ENCODE measurements at regions not wholly inside any gene's neighbourhood (a gene's known extent, or its start where the extent isn't known, plus 50 kb on each side); places are given as distances from the start of the nearest gene placed in this dataset.
"Not testable (repeated sequence)": the region's sequence is repeated elsewhere in the genome, so short reads cannot be mapped to it uniquely, and the experiment has no call there.

DNA sequence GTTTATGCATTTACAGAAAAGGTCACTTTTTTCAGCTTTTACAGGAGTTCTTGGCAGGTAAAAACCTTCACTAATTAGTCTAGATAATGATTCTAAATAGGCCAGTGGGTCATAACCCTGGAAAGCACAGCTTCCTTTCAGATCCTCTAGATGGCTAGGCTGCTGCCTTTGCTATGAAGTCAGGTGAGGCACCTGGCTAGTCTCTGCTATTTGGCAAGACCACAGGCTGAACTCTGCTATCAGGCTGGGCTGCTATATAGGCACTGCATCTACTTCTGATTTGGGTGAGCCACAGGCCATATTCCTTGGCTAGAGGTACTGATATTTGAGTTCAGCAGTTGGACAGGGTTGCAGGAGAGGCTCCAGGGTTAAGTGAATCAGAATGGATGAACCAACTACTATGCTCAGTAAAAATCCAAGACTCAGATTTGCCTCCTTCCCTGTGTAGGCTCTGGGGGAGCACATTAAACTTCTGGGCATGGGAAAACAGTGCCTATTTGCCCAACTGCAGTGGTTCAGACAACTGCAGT lies 665.7 kb upstream of the TBL1XR1 start:
- no peaks in the 10 kb centered on the region for H3K36me3 ChIP-seq
- H3K9me3 ChIP-seq = peaks cover 0 to 27% of the 10 kb centered on the region in 2 donors
- H3K27me3 ChIP-seq = no peaks in the 10 kb centered on the region
- no peak overlapping the region for H3K27ac ChIP-seq
- no peak for DNase-seq (ENCODE audit: low spot score)
- H3K4me3 ChIP-seq = no peak overlapping the region
- H3K4me1 ChIP-seq = no peaks in the 10 kb centered on the region
- TF ChIP-seq, protein P1, sequence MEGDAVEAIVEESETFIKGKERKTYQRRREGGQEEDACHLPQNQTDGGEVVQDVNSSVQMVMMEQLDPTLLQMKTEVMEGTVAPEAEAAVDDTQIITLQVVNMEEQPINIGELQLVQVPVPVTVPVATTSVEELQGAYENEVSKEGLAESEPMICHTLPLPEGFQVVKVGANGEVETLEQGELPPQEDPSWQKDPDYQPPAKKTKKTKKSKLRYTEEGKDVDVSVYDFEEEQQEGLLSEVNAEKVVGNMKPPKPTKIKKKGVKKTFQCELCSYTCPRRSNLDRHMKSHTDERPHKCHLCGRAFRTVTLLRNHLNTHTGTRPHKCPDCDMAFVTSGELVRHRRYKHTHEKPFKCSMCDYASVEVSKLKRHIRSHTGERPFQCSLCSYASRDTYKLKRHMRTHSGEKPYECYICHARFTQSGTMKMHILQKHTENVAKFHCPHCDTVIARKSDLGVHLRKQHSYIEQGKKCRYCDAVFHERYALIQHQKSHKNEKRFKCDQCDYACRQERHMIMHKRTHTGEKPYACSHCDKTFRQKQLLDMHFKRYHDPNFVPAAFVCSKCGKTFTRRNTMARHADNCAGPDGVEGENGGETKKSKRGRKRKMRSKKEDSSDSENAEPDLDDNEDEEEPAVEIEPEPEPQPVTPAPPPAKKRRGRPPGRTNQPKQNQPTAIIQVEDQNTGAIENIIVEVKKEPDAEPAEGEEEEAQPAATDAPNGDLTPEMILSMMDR (IDR thresholded peaks at IDR 0.05) = no peak

DNA sequence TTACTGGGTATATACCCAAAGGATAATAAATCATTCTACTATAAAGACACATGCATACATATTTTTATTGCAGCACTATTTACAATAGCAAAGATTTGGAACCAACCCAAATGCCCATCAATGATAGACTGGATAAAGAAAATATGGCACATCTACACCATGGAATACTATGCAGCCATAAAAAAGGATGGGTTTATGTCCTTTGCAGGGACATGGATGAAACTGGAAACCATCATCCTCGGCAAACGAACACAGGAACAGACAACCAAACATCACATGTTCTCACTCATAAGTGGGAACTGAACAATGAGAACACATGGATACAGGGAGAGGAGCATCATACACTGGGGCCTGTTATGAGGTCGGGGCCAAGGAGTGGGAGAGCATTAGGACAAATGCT lies 665.0 kb upstream of the KCNMB2 start:
- not testable (repeated sequence) for H3K4me1 ChIP-seq; H3K36me3 ChIP-seq; H3K27me3 ChIP-seq; H3K27ac ChIP-seq; H3K4me3 ChIP-seq; DNase-seq (ENCODE audit: low spot score)
- peaks cover 0 to 26% of the 10 kb centered on the region in 2 donors for H3K9me3 ChIP-seq

DNA sequence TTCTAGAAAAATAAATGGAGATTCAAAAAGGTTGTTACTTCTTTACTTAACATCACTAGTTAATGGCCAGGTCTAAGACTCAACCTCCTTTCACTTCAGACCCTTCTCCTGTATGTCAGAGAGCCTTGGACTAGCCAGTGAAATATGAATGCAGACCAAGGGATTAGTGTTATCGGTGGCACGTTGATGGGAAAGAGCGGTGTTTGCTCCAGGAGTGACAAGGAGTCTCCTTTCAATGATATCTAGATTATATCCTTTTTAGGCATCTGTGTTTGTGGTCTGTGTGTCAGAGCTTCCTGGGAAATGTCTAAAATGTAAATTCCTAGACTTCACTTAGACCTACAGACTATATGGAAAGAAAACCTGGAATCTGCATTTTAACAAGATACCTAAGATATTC lies 658.0 kb upstream of the KCNMB2 start:
- Histone ChIP-seq H3K36me3 (no peaks in the 10 kb centered on the region), H3K27me3 (no peaks in the 10 kb centered on the region), H3K4me3 (no peak overlapping the region), H3K9me3 (no peaks in the 10 kb centered on the region), H3K4me1 (no peaks in the 10 kb centered on the region), H3K27ac (no peak overlapping the region)
- TF ChIP-seq, protein P1 (IDR thresholded peaks at IDR 0.05) = no peak
- DNase-seq (ENCODE audit: low spot score) = no peak

DNA sequence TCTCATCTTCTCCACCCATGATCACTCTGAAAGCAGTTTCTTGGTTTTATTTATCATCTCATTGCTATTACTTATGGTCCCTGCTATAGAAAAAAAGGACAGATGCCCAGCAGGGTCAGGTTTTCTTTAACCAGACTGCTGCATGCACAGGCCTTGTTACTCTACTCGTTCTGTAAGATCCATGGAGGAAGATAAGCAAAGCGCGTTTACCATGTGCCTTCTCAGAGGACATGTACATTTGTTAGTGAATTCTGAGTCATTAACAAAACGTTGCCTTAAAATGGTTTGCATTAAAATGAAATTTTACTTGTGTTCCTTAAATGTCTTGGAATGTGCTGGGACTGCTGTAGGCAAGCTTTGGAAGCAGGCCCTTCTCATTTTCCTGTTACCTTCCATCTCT lies 657.3 kb upstream of the KCNMB2 start:
- Histone ChIP-seq H3K27me3 (no peaks in the 10 kb centered on the region), H3K4me3 (no peak overlapping the region), H3K9me3 (no peaks in the 10 kb centered on the region), H3K27ac (no peak overlapping the region), H3K4me1 (no peaks in the 10 kb centered on the region), H3K36me3 (no peaks in the 10 kb centered on the region)
- no peak for DNase-seq (ENCODE audit: low spot score)
- TF ChIP-seq, protein P1 (IDR thresholded peaks at IDR 0.05) = no peak

DNA sequence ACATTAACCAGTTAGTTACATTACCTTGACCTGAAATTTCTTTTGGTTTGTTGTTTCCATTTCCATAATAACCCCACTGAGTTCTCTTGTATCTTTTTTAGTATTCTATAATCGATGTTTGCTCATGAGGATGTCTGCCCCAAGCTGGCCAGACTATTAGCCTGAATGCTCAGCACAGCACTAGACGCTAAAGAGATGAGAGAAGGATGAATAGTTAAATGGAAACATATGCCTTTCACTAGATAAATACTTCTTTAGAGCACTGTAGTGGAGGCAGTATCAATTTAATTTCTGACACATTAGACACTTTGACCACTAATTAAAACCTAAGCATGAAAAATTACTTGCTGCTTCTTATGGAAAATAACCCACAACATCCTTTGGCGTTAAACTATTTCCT lies 654.9 kb upstream of the KCNMB2 start:
- DNase-seq (ENCODE audit: low spot score) = no peak
- Histone ChIP-seq H3K36me3 (no peaks in the 10 kb centered on the region), H3K4me1 (no peaks in the 10 kb centered on the region), H3K27me3 (no peaks in the 10 kb centered on the region), H3K27ac (no peak overlapping the region), H3K9me3 (no peaks in the 10 kb centered on the region), H3K4me3 (no peak overlapping the region)
- TF ChIP-seq, protein P1 (IDR thresholded peaks at IDR 0.05) = no peak

DNA sequence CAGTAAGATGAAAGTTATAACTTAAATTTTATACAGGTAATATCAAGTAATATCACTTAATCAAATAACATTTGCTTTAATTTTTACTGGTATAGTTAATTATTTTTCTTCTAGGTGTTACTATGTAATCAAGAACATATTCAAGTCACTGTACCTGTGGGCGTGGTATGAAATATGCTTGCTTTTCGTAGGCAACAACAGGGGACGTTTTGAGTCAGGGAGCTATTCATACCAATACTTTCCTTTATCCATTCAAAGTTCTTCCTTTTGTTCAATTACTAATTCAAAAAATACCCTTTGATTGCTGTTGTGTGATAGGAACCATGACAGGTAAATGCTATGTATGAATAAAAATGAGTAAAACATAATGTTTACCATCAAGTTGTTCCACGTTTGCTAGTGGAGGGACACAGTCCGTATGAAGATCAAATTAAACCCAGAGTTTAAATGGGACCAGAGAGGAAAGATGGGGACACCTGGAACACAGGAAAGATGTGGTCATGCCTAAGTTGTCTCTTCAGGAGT lies 654.0 kb upstream of the KCNMB2 start:
- TF ChIP-seq, protein P1 (IDR thresholded peaks at IDR 0.05) = no peak
- no peaks in the 10 kb centered on the region for H3K4me1 ChIP-seq

More for the DNA sequence above, 654.0 kb upstream of the KCNMB2 start:
- no peak overlapping the region for H3K4me3 ChIP-seq
- no peaks in the 10 kb centered on the region for H3K36me3 ChIP-seq
- H3K27me3 ChIP-seq = no peaks in the 10 kb centered on the region
- no peak for DNase-seq (ENCODE audit: low spot score)
- no peak overlapping the region for H3K27ac ChIP-seq
- no peaks in the 10 kb centered on the region for H3K9me3 ChIP-seq
